Glutamatergic neuron (in vitro differentiated cells): ENCODE measurements at regions not wholly inside any gene's neighbourhood (a gene's known extent, or its start where the extent isn't known, plus 50 kb on each side); places are given as distances from the start of the nearest gene placed in this dataset.

Experiments
- DNase-seq: peaks from one replicate; pipeline ENCODE4 v3.0.0; 2022
- H3K27ac Mint-ChIP-seq: one replicate; pipeline ENCODE4 v1.8.0; 2020; ENCODE audit warnings: mild to moderate bottlenecking, mixed read lengths, inconsistent platforms; ENCODE audit not compliant: unreplicated experiment
- H3K27me3 Mint-ChIP-seq: one replicate; pipeline ENCODE4 v1.8.0; 2020; ENCODE audit warnings: mild to moderate bottlenecking, moderate library complexity, mixed read lengths, inconsistent platforms; ENCODE audit not compliant: unreplicated experiment
- H3K36me3 Mint-ChIP-seq: one replicate; pipeline ENCODE4 v1.8.0; 2020; ENCODE audit warnings: mild to moderate bottlenecking, mixed read lengths, inconsistent platforms; ENCODE audit not compliant: unreplicated experiment
- H3K4me1 Mint-ChIP-seq: one replicate; pipeline ENCODE4 v1.8.0; 2020; ENCODE audit warnings: mild to moderate bottlenecking, low read depth, mixed read lengths, inconsistent platforms; ENCODE audit not compliant: unreplicated experiment
- H3K4me3 Mint-ChIP-seq: one replicate; pipeline ENCODE4 v1.8.0; 2020; ENCODE audit warnings: mild to moderate bottlenecking, mixed read lengths, inconsistent platforms; ENCODE audit not compliant: unreplicated experiment
- H3K9me3 Mint-ChIP-seq: one replicate; pipeline ENCODE4 v1.8.0; 2020; ENCODE audit warnings: mild to moderate bottlenecking, moderate library complexity, mixed read lengths, inconsistent platforms; ENCODE audit not compliant: unreplicated experiment
- TF ChIP-seq, protein P1 (sequence below): fragments of 200-600 bp; sonication (generic); IDR thresholded peaks from one replicate; pipeline ENCODE4 v1.5.0; 2021; ENCODE audit not compliant: partially characterized antibody, unreplicated experiment

DNA sequence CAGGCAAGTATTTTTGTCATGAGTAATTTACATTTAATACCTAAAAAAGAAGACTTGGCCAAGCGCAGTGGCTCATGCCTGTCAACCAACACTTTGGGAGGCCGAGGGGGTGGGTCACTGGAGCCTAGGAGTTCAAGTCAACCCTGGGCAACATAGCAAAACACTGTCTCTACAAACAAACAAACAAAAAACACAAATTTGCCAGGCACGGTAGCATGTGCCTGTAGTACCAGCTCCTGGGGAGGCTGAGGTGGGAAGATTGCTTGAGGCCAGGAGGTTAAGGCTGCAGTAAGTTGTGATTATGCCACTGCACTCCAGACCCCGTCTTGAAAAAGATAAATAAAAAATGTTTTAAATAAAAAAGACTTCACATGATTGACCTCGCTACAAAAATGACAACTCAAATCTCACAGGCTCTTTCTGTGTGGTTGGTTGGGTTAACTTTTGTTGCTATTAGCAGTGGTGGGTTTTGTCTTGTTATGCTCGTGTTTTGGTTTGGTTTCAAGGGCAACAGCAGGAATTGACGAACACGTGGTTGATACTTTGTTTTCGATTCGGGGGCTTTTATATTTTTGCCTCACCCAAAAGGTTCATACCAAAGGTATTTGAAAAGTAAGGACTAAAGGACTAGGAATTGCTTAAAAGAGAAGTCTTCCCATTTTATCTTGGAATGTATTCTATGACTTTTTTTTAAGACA lies 227.2 kb upstream of the MKLN1 start:
- no peaks in the 10 kb centered on the region for H3K36me3 Mint-ChIP-seq
- H3K4me3 Mint-ChIP-seq: no peak overlapping the region
- no peak overlapping the region for H3K27ac Mint-ChIP-seq
- DNase-seq: no peak
- H3K4me1 Mint-ChIP-seq: no peaks in the 10 kb centered on the region
- TF ChIP-seq, protein P1, sequence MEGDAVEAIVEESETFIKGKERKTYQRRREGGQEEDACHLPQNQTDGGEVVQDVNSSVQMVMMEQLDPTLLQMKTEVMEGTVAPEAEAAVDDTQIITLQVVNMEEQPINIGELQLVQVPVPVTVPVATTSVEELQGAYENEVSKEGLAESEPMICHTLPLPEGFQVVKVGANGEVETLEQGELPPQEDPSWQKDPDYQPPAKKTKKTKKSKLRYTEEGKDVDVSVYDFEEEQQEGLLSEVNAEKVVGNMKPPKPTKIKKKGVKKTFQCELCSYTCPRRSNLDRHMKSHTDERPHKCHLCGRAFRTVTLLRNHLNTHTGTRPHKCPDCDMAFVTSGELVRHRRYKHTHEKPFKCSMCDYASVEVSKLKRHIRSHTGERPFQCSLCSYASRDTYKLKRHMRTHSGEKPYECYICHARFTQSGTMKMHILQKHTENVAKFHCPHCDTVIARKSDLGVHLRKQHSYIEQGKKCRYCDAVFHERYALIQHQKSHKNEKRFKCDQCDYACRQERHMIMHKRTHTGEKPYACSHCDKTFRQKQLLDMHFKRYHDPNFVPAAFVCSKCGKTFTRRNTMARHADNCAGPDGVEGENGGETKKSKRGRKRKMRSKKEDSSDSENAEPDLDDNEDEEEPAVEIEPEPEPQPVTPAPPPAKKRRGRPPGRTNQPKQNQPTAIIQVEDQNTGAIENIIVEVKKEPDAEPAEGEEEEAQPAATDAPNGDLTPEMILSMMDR: no peak
- peaks cover 4% of the 10 kb centered on the region for H3K9me3 Mint-ChIP-seq
- peaks cover 1% of the 10 kb centered on the region for H3K27me3 Mint-ChIP-seq

DNA sequence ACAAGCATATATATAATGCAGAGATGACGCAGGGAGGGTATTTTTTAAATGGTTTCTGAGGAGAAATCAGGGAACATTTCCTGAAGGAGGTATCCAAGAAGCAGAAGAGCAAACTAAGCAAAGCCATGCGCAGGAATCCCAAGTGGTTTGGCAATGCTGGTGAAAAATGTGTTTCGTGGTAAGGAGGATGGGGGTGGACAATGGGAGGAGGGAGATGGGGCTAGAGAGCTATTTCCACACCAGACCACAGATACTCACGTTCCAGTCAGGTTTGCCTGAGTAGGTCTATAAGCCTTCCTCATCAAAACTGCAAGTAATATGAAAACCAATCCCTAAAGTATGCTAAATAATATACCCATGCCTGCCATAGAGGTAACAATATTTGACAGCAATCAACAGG lies 223.7 kb upstream of the MKLN1 start:
- TF ChIP-seq, protein P1: no peak
- no peaks in the 10 kb centered on the region for H3K36me3 Mint-ChIP-seq
- H3K4me1 Mint-ChIP-seq: peaks cover 2% of the 10 kb centered on the region
- peaks cover 15% of the 10 kb centered on the region for H3K9me3 Mint-ChIP-seq
- H3K27ac Mint-ChIP-seq: no peak overlapping the region
- H3K27me3 Mint-ChIP-seq: peaks cover 8% of the 10 kb centered on the region
- H3K4me3 Mint-ChIP-seq: peak overlapping the region; percentile 31
- no peak for DNase-seq

DNA sequence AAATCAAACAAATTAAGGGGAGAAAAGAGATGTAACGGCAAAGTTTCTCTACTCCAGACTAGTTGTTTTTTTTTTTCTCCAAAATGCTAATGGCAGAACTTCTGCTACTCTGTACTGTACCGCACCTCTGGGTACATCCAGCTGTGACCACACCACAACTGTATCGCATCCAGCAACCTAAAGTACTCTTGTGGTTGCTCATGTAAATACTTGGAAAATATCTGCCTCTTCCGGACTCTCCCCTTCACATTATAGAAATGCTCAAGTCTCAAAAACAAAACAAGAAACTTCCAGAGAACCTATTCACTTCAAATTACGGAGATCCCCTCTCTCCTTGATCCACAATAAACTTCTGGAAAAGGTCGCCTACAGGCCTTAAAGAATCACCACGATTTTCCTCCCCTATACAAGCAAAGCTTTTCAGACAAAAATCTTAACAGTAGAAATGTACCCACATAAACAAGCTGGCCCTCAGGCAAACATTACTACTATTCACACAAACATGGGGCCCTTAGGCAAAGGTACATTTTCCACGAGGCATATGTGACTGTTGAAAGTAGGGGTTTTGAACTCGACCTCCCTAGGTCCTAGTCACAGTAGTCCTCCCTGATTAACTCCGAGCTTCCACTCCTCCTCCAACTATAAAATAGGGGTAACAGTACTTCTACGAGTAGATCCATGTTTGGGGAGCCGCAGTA lies 222.9 kb upstream of the MKLN1 start:
- peaks cover 8% of the 10 kb centered on the region for H3K27me3 Mint-ChIP-seq
- no peak overlapping the region for H3K27ac Mint-ChIP-seq
- peaks cover 6% of the 10 kb centered on the region for H3K4me1 Mint-ChIP-seq
- H3K36me3 Mint-ChIP-seq: no peaks in the 10 kb centered on the region
- H3K4me3 Mint-ChIP-seq: peak overlapping the region; percentile 81
- DNase-seq: no peak
- H3K9me3 Mint-ChIP-seq: peaks cover 19% of the 10 kb centered on the region
- TF ChIP-seq, protein P1: no peak

DNA sequence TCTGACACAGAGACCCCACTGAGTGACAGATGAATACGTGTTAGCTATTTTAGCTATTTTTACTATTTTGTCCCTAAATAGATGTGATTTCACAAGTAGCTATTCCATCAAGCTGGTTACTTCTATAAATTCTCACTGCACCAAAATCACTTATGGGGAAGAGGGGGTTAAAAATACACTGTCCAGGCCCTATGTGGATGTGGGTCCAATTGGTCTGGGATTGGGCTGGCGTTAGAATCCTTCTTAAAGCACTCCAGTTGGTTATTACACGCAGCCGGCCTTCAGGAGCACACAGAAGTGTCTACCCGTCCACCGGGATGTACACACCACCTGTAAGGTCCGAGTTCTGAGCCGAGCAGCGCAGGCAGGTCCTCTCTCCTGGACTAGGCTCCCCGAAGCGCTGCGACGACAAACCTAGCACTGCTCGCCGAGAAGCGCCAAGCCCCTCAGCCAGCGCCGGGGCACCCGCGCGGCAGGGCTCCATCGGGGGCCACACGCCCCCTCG lies 222.3 kb upstream of the MKLN1 start:
- H3K27me3 Mint-ChIP-seq: peaks cover 8% of the 10 kb centered on the region
- no peak overlapping the region for H3K27ac Mint-ChIP-seq
- TF ChIP-seq, protein P1: no peak
- peak overlapping the region; percentile 81 for H3K4me3 Mint-ChIP-seq
- peaks cover 6% of the 10 kb centered on the region for H3K4me1 Mint-ChIP-seq
- no peak for DNase-seq
- no peaks in the 10 kb centered on the region for H3K36me3 Mint-ChIP-seq
- H3K9me3 Mint-ChIP-seq: peaks cover 19% of the 10 kb centered on the region
